ENCODE measurements at regions not wholly inside any gene's neighbourhood (a gene's known extent, or its start where the extent isn't known, plus 50 kb on each side); places are given as distances from the start of the nearest gene placed in this dataset.

DNA sequence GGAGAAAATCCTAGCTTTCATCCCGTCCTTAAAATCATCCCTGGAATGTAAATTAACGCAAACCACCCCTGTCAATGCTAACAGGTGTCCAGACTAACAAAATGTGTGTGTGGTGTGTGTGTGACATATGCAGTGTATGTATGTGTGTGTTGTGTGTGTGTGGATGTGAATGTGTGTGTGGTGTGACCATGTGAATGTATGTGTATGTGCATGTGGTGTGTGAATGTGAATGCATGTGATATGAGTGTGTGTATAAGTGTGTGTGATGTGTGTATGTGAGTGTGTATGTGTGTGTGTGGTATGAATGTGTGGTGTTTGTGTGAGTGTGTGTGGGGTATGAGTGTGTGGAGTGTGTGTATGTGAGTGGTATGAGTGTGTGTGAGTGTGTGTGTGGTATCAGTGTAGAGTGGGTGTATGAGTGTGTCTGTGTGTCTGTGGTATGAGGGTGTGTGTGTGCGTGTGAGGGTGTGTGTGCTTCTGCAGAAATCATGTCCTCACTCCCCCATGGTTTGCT lies 190.8 kb downstream of the TEX29 start:
- H3K4me2 ChIP-seq (ENCODE audit: low read length) = no peak overlapping the region
- no peaks in the 10 kb centered on the region for H3K79me2 ChIP-seq (replicated peaks; ENCODE audit: insufficient read depth, low read length)
- no peaks in the 10 kb centered on the region for H3K9me3 ChIP-seq (ENCODE audit: low read length)
- H3K27ac ChIP-seq (ENCODE audit: low read length) = no peak overlapping the region
- H3F3A ChIP-seq (ENCODE audit: insufficient read depth, low read length, poor library complexity, severe bottlenecking) = no peaks in the 10 kb centered on the region
- H3K4me3 ChIP-seq (ENCODE audit: low read length) = no peak overlapping the region
- H2AFZ ChIP-seq (ENCODE audit: low read depth, low read length) = no peak overlapping the region
- H3K27me3 ChIP-seq (ENCODE audit: insufficient read depth, low read depth, low read length) = no peaks in the 10 kb centered on the region
- no peaks in the 10 kb centered on the region for H4K20me1 ChIP-seq (ENCODE audit: insufficient read depth)
- H3K36me3 ChIP-seq (ENCODE audit: insufficient read depth, low read length) = no peaks in the 10 kb centered on the region
- H3K9ac ChIP-seq (ENCODE audit: low read length) = no peak overlapping the region
- TF ChIP-seq POLR2AphosphoS5 (IDR thresholded peaks at IDR 0.05) (no peak), MXI1 (conservative IDR thresholded peaks at IDR 0.05; ENCODE audit: poor library complexity, severe bottlenecking) (no peak), REST (IDR thresholded peaks at IDR 0.05; ENCODE audit: borderline replicate concordance) (no peak), RAD21 (conservative IDR thresholded peaks at IDR 0.05) (no peak), TAF1 (IDR thresholded peaks at IDR 0.05; ENCODE audit: low read depth) (no peak), EZH2 (IDR thresholded peaks at IDR 0.05; ENCODE audit: borderline replicate concordance, insufficient read depth, low read length, poor library complexity, severe bottlenecking) (no peak), EP300 (conservative IDR thresholded peaks at IDR 0.05; ENCODE audit: poor library complexity, severe bottlenecking) (no peak), SMC3 (conservative IDR thresholded peaks at IDR 0.05; ENCODE audit: poor library complexity) (no peak)
- TF ChIP-seq, protein P1, sequence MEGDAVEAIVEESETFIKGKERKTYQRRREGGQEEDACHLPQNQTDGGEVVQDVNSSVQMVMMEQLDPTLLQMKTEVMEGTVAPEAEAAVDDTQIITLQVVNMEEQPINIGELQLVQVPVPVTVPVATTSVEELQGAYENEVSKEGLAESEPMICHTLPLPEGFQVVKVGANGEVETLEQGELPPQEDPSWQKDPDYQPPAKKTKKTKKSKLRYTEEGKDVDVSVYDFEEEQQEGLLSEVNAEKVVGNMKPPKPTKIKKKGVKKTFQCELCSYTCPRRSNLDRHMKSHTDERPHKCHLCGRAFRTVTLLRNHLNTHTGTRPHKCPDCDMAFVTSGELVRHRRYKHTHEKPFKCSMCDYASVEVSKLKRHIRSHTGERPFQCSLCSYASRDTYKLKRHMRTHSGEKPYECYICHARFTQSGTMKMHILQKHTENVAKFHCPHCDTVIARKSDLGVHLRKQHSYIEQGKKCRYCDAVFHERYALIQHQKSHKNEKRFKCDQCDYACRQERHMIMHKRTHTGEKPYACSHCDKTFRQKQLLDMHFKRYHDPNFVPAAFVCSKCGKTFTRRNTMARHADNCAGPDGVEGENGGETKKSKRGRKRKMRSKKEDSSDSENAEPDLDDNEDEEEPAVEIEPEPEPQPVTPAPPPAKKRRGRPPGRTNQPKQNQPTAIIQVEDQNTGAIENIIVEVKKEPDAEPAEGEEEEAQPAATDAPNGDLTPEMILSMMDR (IDR thresholded peaks at IDR 0.05; ENCODE audit: poor library complexity, severe bottlenecking) = no peak
- H3K9me2 ChIP-seq (ENCODE audit: insufficient read depth, low read length) = no peaks in the 10 kb centered on the region

- Histone ChIP-seq H3K27ac (ENCODE audit: low read length) (no peak overlapping the region), H2AFZ (ENCODE audit: low read depth, low read length) (no peak overlapping the region), H4K20me1 (ENCODE audit: insufficient read depth) (no peaks in the 10 kb centered on the region), H3K9me3 (ENCODE audit: low read length) (no peaks in the 10 kb centered on the region), H3K4me3 (ENCODE audit: low read length) (no peak overlapping the region), H3K27me3 (ENCODE audit: insufficient read depth, low read depth, low read length) (no peaks in the 10 kb centered on the region), H3F3A (ENCODE audit: insufficient read depth, low read length, poor library complexity, severe bottlenecking) (no peaks in the 10 kb centered on the region), H3K36me3 (ENCODE audit: insufficient read depth, low read length) (no peaks in the 10 kb centered on the region), H3K9ac (ENCODE audit: low read length) (no peak overlapping the region), H3K79me2 (replicated peaks; ENCODE audit: insufficient read depth, low read length) (no peaks in the 10 kb centered on the region), H3K9me2 (ENCODE audit: insufficient read depth, low read length) (no peaks in the 10 kb centered on the region), H3K4me2 (ENCODE audit: low read length) (no peak overlapping the region)
- no peak for TF ChIP-seq EZH2 (IDR thresholded peaks at IDR 0.05; ENCODE audit: borderline replicate concordance, insufficient read depth, low read length, poor library complexity, severe bottlenecking)
- no peak for TF ChIP-seq EP300 (conservative IDR thresholded peaks at IDR 0.05; ENCODE audit: poor library complexity, severe bottlenecking)
- TF ChIP-seq MXI1 (conservative IDR thresholded peaks at IDR 0.05; ENCODE audit: poor library complexity, severe bottlenecking) = no peak
- no peak for TF ChIP-seq REST (IDR thresholded peaks at IDR 0.05; ENCODE audit: borderline replicate concordance)
- no peak for TF ChIP-seq SMC3 (conservative IDR thresholded peaks at IDR 0.05; ENCODE audit: poor library complexity)
- no peak for TF ChIP-seq TAF1 (IDR thresholded peaks at IDR 0.05; ENCODE audit: low read depth)
- TF ChIP-seq, protein P1 (IDR thresholded peaks at IDR 0.05; ENCODE audit: poor library complexity, severe bottlenecking) = no peak
- no peak for TF ChIP-seq POLR2AphosphoS5 (IDR thresholded peaks at IDR 0.05)
- TF ChIP-seq RAD21 (conservative IDR thresholded peaks at IDR 0.05) = no peak
These were observed 191.5 kb downstream of the TEX29 start for GRCh38 chr13:111511805-111512504.
